MM.1S (cell line): ENCODE measurements at regions not wholly inside any gene's neighbourhood (a gene's known extent, or its start where the extent isn't known, plus 50 kb on each side); places are given as distances from the start of the nearest gene placed in this dataset.

Experiments used
- EZH2phosphoT487 ChIP-seq: fragments of 300-600 bp; sonication (generic); IDR thresholded peaks from 2 replicates; pipeline ENCODE4 v1.6.1; 2018; ENCODE audit warnings: antibody characterized with exemption, low read length
- TF ChIP-seq, protein P1 (sequence below): fragments of 300-600 bp; sonication (generic); IDR thresholded peaks from 2 replicates; pipeline ENCODE4 v1.5.1; 2016; ENCODE audit warnings: antibody characterized with exemption, low read length, mixed read lengths

DNA sequence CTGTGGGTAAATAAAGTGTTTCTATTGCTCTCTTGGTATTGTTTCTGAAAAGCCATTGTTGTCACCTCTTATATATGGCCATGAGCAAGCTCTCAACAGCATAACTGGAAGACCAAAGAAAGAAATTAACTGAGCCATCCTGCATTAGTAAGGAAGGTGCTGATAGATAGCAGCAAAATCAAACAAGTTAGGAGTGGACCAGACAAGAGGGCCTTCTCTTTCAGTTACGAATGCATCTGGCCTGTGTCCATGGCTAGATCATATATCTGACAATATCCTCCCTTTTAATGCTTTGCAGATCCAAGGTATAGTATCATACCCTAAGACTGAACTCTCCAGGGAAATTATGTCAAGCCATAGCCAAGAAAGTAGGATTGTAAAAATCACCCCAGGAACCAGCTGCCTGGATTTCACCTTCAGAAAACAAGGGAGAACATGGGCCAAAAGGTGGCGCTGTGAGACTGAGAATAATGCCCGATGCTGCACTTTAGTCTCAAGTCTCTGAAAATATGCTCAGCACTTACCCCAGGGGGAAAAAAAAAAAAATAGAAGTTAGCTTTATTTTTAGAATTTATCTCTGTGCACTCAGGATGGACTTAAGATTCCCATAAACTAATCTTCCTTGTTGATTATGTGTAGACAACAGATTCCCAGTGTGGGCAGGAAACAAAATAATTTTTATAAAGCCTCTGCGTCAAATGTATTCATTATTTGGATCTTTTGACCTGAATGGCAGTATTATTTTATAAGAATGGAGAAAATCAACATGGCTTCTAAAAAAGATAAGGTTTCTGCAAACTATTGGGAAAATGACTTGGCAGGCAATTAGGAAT, 415.1 kb downstream of the ETS1 start:
- no peak for TF ChIP-seq EZH2phosphoT487
- TF ChIP-seq, protein P1, sequence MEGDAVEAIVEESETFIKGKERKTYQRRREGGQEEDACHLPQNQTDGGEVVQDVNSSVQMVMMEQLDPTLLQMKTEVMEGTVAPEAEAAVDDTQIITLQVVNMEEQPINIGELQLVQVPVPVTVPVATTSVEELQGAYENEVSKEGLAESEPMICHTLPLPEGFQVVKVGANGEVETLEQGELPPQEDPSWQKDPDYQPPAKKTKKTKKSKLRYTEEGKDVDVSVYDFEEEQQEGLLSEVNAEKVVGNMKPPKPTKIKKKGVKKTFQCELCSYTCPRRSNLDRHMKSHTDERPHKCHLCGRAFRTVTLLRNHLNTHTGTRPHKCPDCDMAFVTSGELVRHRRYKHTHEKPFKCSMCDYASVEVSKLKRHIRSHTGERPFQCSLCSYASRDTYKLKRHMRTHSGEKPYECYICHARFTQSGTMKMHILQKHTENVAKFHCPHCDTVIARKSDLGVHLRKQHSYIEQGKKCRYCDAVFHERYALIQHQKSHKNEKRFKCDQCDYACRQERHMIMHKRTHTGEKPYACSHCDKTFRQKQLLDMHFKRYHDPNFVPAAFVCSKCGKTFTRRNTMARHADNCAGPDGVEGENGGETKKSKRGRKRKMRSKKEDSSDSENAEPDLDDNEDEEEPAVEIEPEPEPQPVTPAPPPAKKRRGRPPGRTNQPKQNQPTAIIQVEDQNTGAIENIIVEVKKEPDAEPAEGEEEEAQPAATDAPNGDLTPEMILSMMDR, result peak; percentile 70
